ENCODE measurements at regions not wholly inside any gene's neighbourhood (a gene's known extent, or its start where the extent isn't known, plus 50 kb on each side); places are given as distances from the start of the nearest gene placed in this dataset.

DNA sequence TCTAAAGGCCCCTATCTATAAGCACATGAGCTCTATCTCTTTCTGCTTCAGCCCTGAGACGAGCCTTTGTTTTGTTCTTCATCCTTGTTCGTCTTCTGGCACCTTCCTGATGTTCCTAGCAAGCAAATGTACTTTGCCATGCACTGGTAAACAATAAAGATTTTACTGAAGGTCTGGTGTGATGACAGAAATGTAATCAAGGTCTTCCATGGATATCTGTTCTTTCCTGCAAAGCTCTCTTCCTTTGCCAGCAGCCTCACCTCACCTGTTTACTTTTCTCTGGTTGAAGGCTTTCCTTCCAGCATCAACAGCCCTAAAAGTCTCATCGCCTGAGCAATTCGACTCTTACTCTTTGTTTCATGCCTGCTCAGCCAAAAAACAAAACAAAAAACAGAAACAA is 330.3 kb downstream of the PCNX1 start:
- TF ChIP-seq, protein P1, sequence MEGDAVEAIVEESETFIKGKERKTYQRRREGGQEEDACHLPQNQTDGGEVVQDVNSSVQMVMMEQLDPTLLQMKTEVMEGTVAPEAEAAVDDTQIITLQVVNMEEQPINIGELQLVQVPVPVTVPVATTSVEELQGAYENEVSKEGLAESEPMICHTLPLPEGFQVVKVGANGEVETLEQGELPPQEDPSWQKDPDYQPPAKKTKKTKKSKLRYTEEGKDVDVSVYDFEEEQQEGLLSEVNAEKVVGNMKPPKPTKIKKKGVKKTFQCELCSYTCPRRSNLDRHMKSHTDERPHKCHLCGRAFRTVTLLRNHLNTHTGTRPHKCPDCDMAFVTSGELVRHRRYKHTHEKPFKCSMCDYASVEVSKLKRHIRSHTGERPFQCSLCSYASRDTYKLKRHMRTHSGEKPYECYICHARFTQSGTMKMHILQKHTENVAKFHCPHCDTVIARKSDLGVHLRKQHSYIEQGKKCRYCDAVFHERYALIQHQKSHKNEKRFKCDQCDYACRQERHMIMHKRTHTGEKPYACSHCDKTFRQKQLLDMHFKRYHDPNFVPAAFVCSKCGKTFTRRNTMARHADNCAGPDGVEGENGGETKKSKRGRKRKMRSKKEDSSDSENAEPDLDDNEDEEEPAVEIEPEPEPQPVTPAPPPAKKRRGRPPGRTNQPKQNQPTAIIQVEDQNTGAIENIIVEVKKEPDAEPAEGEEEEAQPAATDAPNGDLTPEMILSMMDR (IDR thresholded peaks at IDR 0.05) = no peak
- TF ChIP-seq POLR2A (IDR thresholded peaks at IDR 0.05) = no peak

Measured in uterus (tissue), 2 donors.